ENCODE measurements at regions not wholly inside any gene's neighbourhood (a gene's known extent, or its start where the extent isn't known, plus 50 kb on each side); places are given as distances from the start of the nearest gene placed in this dataset.

- H3K9ac ChIP-seq: no peak overlapping the region
- H3K4me2 ChIP-seq: no peak overlapping the region
- ChIA-PET POLR2A (no interaction called here), CTCF (interaction anchor here (3.3 to 5.2 kb wide), 2 partner anchors 1865 kb away, joined by 13 to 81 read pairs; no protein-coding TSS in a partner anchor)
- no peaks in the 10 kb centered on the region for H3K9me2 ChIP-seq
- H3K36me3 ChIP-seq (replicated peaks in 1 of 2; ENCODE audit: control insufficient read depth in 1 of 2, insufficient read depth in 2 of 2, low read length in 1 of 2): no peaks in the 10 kb centered on the region
- no peak overlapping the region for H2AFZ ChIP-seq (ENCODE audit: low read depth)
- no peak overlapping the region for H3K27ac ChIP-seq (ENCODE audit: low read depth in 2 of 2, low read length in 1 of 2)
- no peak overlapping the region for H3K4me3 ChIP-seq (ENCODE audit: low read depth in 2 of 2, low read length in 1 of 2)
- no peak for DNase-seq
- TF ChIP-seq MXI1 (IDR thresholded peaks at IDR 0.05; ENCODE audit: low read depth, low read length): no peak
- TF ChIP-seq ZBTB33 (IDR thresholded peaks at IDR 0.05; ENCODE audit: borderline replicate concordance, low read depth): no peak
- H3K9me3 ChIP-seq: no peaks in the 10 kb centered on the region
- H4K20me1 ChIP-seq (ENCODE audit: insufficient read depth): no peaks in the 10 kb centered on the region
- no peaks in the 10 kb centered on the region for H3F3A ChIP-seq (replicated peaks; ENCODE audit: insufficient read depth)
- peaks cover 0 to 7% of the 10 kb centered on the region in 2 experiments; a peak in 1 of 4 replicates for H3K4me1 ChIP-seq (ENCODE audit: control insufficient read depth in 1 of 2, insufficient read depth in 2 of 2, low read depth in 1 of 2, low read length in 1 of 2)
- WGBS (ENCODE audit: low lambda C conversion rate): 57% methylated on average over 17 of the region's 17 CpGs
- peaks cover 18% of the 10 kb centered on the region; the same call in 1 of the 2 replicates for H3K27me3 ChIP-seq (ENCODE audit: insufficient read depth)
- no peaks in the 10 kb centered on the region for H3K79me2 ChIP-seq (ENCODE audit: insufficient read depth)
Measured at GRCh38 chr15:20358779-20359414, 182.7 kb downstream of the GOLGA6L6 start.

DNA sequence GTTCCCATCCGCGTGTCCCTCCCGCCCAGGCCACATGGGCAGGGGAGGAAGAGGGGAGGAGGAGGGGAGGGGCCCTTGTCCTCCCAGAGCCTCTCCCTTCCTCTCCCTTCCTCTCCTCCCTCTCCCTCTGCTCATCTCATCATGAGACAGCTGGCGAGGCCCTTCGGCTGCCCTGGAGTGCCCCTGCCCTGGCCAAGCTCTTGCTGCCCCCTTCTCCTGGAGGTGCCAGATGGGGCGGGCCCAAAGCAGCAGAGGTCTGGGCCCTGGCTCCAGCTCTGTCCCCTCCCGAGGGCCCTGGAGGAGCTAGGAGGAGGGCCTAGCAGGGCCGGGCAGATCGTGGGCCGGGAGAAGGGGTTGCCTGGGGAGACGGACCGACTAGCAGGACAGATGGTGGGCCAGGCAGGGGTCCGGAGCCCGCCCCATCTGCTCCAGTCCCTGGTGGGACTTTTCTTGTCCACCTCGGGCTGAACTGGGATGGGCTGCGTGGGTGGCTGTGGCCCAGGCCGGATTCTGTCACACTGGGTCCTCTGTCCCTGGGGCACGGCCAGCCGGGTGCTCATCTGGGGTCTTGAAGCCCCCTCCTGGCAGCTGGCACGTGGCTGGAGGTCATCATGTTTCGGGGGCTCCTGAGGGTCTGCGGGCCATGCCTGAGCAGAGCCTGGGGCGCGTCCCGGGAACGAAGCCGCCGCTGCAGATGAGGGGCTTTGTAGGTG, 183.4 kb downstream of the GOLGA6L6 start:
- POLR2A ChIA-PET: no interaction called here
- H4K20me1 ChIP-seq (ENCODE audit: insufficient read depth): no peaks in the 10 kb centered on the region

More for the DNA sequence above, 183.4 kb downstream of the GOLGA6L6 start:
- CTCF ChIA-PET: interaction anchor here (1.3 to 5.2 kb wide), 4 partner anchors 9 to 1871 kb away, joined by 5 to 81 read pairs (median 6); no protein-coding TSS in a partner anchor
- no peak overlapping the region for H3K4me3 ChIP-seq (ENCODE audit: low read depth in 2 of 2, low read length in 1 of 2)
- peaks cover 0 to 7% of the 10 kb centered on the region in 2 experiments; a peak in 1 of 4 replicates for H3K4me1 ChIP-seq (ENCODE audit: control insufficient read depth in 1 of 2, insufficient read depth in 2 of 2, low read depth in 1 of 2, low read length in 1 of 2)
- H3K9me2 ChIP-seq: no peaks in the 10 kb centered on the region
- H3K36me3 ChIP-seq (replicated peaks in 1 of 2; ENCODE audit: control insufficient read depth in 1 of 2, insufficient read depth in 2 of 2, low read length in 1 of 2): no peaks in the 10 kb centered on the region
- no peaks in the 10 kb centered on the region for H3K9me3 ChIP-seq
- no peaks in the 10 kb centered on the region for H3K79me2 ChIP-seq (ENCODE audit: insufficient read depth)
- 72% methylated on average over 27 of the region's 28 CpGs for WGBS (ENCODE audit: low lambda C conversion rate)
- H3K4me2 ChIP-seq: no peak overlapping the region
- TF ChIP-seq, protein P1, sequence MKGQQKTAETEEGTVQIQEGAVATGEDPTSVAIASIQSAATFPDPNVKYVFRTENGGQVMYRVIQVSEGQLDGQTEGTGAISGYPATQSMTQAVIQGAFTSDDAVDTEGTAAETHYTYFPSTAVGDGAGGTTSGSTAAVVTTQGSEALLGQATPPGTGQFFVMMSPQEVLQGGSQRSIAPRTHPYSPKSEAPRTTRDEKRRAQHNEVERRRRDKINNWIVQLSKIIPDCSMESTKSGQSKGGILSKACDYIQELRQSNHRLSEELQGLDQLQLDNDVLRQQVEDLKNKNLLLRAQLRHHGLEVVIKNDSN (IDR thresholded peaks at IDR 0.05; ENCODE audit: borderline replicate concordance, low read depth): no peak
- no peak for TF ChIP-seq ELF1 (IDR thresholded peaks at IDR 0.05)
- TF ChIP-seq POLR2AphosphoS5 (IDR thresholded peaks at IDR 0.05; ENCODE audit: low read depth, low read length): no peak
- no peak for TF ChIP-seq SIN3A (IDR thresholded peaks at IDR 0.05; ENCODE audit: borderline replicate concordance, low read depth, low read length)
- TF ChIP-seq REST (IDR thresholded peaks at IDR 0.05; ENCODE audit: low read depth, low read length): no peak
- TF ChIP-seq, protein P2, sequence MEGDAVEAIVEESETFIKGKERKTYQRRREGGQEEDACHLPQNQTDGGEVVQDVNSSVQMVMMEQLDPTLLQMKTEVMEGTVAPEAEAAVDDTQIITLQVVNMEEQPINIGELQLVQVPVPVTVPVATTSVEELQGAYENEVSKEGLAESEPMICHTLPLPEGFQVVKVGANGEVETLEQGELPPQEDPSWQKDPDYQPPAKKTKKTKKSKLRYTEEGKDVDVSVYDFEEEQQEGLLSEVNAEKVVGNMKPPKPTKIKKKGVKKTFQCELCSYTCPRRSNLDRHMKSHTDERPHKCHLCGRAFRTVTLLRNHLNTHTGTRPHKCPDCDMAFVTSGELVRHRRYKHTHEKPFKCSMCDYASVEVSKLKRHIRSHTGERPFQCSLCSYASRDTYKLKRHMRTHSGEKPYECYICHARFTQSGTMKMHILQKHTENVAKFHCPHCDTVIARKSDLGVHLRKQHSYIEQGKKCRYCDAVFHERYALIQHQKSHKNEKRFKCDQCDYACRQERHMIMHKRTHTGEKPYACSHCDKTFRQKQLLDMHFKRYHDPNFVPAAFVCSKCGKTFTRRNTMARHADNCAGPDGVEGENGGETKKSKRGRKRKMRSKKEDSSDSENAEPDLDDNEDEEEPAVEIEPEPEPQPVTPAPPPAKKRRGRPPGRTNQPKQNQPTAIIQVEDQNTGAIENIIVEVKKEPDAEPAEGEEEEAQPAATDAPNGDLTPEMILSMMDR (IDR thresholded peaks at IDR 0.05): no peak
- TF ChIP-seq, protein P3, sequence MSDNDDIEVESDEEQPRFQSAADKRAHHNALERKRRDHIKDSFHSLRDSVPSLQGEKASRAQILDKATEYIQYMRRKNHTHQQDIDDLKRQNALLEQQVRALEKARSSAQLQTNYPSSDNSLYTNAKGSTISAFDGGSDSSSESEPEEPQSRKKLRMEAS (IDR thresholded peaks at IDR 0.05; ENCODE audit: low read depth): no peak
- no peak for TF ChIP-seq NFIC (IDR thresholded peaks at IDR 0.05; ENCODE audit: borderline replicate concordance)
- no peak for TF ChIP-seq MXI1 (IDR thresholded peaks at IDR 0.05; ENCODE audit: low read depth, low read length)
- no peak for TF ChIP-seq RXRA (IDR thresholded peaks at IDR 0.05; ENCODE audit: borderline replicate concordance, low read depth)
- TF ChIP-seq FOXM1 (IDR thresholded peaks at IDR 0.05; ENCODE audit: low read depth): no peak
- TF ChIP-seq, protein P4, sequence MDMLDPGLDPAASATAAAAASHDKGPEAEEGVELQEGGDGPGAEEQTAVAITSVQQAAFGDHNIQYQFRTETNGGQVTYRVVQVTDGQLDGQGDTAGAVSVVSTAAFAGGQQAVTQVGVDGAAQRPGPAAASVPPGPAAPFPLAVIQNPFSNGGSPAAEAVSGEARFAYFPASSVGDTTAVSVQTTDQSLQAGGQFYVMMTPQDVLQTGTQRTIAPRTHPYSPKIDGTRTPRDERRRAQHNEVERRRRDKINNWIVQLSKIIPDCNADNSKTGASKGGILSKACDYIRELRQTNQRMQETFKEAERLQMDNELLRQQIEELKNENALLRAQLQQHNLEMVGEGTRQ (IDR thresholded peaks at IDR 0.05; ENCODE audit: borderline replicate concordance, low read depth, low read length): no peak
- H3K27ac ChIP-seq (ENCODE audit: low read depth in 2 of 2, low read length in 1 of 2): no peak overlapping the region
- H3K9ac ChIP-seq: no peak overlapping the region
- no peak overlapping the region for H2AFZ ChIP-seq (ENCODE audit: low read depth)
- H3K27me3 ChIP-seq (ENCODE audit: insufficient read depth): peaks cover 18% of the 10 kb centered on the region; the same call in 1 of the 2 replicates
- H3F3A ChIP-seq (replicated peaks; ENCODE audit: insufficient read depth): no peaks in the 10 kb centered on the region
- no peak for DNase-seq
